ENCODE measurements at regions not wholly inside any gene's neighbourhood (a gene's known extent, or its start where the extent isn't known, plus 50 kb on each side); places are given as distances from the start of the nearest gene placed in this dataset.

DNA sequence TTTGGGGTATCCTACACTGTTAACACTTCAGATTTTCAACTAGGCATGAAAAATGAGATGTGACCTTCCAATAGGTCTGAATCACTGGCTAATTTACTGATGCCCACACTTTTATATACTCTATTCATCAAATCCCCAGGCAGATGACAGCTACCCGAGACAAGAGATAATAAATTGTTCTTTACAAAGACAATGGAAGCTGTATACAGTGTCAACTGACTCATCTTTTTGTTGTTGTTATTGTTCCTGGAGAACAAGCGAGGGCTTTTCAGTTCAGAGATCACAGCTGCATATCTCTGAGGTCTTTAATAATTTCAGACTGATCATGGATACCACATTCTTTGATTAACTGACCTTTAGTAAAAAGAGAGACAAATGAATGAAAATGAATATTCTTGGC lies 228.9 kb downstream of the SDHAF3 start (continued):
- TF ChIP-seq, protein P1, sequence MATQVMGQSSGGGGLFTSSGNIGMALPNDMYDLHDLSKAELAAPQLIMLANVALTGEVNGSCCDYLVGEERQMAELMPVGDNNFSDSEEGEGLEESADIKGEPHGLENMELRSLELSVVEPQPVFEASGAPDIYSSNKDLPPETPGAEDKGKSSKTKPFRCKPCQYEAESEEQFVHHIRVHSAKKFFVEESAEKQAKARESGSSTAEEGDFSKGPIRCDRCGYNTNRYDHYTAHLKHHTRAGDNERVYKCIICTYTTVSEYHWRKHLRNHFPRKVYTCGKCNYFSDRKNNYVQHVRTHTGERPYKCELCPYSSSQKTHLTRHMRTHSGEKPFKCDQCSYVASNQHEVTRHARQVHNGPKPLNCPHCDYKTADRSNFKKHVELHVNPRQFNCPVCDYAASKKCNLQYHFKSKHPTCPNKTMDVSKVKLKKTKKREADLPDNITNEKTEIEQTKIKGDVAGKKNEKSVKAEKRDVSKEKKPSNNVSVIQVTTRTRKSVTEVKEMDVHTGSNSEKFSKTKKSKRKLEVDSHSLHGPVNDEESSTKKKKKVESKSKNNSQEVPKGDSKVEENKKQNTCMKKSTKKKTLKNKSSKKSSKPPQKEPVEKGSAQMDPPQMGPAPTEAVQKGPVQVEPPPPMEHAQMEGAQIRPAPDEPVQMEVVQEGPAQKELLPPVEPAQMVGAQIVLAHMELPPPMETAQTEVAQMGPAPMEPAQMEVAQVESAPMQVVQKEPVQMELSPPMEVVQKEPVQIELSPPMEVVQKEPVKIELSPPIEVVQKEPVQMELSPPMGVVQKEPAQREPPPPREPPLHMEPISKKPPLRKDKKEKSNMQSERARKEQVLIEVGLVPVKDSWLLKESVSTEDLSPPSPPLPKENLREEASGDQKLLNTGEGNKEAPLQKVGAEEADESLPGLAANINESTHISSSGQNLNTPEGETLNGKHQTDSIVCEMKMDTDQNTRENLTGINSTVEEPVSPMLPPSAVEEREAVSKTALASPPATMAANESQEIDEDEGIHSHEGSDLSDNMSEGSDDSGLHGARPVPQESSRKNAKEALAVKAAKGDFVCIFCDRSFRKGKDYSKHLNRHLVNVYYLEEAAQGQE (IDR thresholded peaks at IDR 0.05) = no peak
- TF ChIP-seq GABPA (IDR thresholded peaks at IDR 0.05 in 1 of 2, conservative IDR thresholded peaks at IDR 0.05 in 1 of 2) (no peak), HNF4G (IDR thresholded peaks at IDR 0.05) (no peak), NR2F2 (IDR thresholded peaks at IDR 0.05) (no peak), YY1 (IDR thresholded peaks at IDR 0.05) (no peak), FOXA2 (IDR thresholded peaks at IDR 0.05) (no peak), RAD21 (IDR thresholded peaks at IDR 0.05) (no peak), TAF1 (conservative IDR thresholded peaks at IDR 0.05) (no peak)

DNA sequence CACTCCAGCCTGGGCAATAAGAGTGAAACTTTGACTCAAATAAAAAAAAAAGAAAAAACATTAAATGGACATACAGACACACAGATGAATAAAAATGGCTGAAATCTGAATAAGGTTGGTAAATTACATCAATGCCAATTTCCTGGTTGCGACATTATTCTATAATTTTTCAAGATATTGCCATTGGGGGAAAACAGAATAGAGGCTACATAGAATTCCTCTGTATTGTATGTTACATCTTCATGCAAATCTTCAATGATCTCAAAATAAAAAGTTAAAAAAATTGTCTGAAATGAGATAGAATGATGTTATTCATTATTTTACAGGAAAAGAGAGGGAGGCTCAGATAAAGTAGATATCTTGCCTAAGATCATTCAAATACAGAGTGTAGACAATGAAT lies 234.0 kb downstream of the SDHAF3 start:
- H3K27me3 ChIP-seq (ENCODE audit: control insufficient read depth in 4 of 4, insufficient read depth in 4 of 4, low read length in 3 of 4) = no peaks in the 10 kb centered on the region
- 84% methylated on average over 1 of the region's 1 CpG for WGBS
- no peaks in the 10 kb centered on the region for H3K36me3 ChIP-seq (ENCODE audit: control insufficient read depth in 4 of 4, insufficient read depth in 3 of 4, low read depth in 1 of 4, low read length in 3 of 4)
- no peak for TF ChIP-seq JUND (IDR thresholded peaks at IDR 0.05)
- peaks cover 0 to 12% (median under 1%) of the 10 kb centered on the region in 4 donors for H3K9me3 ChIP-seq (ENCODE audit: control insufficient read depth in 4 of 4, low read length in 3 of 4)
- H3K9ac ChIP-seq (ENCODE audit: low read depth in 1 of 2, low read length in 2 of 2) = no peak overlapping the region
- no peaks in the 10 kb centered on the region for H3K4me1 ChIP-seq (ENCODE audit: control insufficient read depth in 4 of 4, insufficient read depth in 4 of 4, low read length in 3 of 4)
- no peak overlapping the region for H3K27ac ChIP-seq (ENCODE audit: low read depth in 1 of 2, low read length in 2 of 2)
- no peak for DNase-seq (ENCODE audit: low spot score)
- no peak overlapping the region for H3K4me3 ChIP-seq (ENCODE audit: low read depth in 1 of 3, low read length in 3 of 3)

DNA sequence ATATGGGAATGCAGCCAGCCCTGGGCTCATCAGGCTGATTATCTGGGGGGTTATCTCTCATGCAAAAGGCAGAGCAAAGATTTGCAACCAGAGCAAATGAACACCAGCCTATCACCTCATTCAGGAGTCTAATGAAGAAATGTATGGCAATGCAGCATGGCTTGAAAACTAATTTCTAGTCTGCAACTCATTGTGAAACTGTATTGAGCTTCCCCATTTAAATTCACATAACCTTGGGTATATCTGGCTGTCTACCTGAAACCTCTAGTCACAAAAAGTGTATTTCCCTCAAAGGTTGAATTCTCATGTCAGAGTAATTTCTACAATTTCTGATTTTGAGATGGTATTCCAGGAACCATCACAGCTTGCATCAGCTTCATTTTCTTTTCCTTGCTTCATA lies 240.0 kb downstream of the SDHAF3 start:
- no peaks in the 10 kb centered on the region for H3K36me3 ChIP-seq (ENCODE audit: control insufficient read depth in 4 of 4, insufficient read depth in 3 of 4, low read depth in 1 of 4, low read length in 3 of 4)
- no peak overlapping the region for H3K27ac ChIP-seq (ENCODE audit: low read depth in 1 of 2, low read length in 2 of 2)
- H3K4me3 ChIP-seq (ENCODE audit: low read depth in 1 of 3, low read length in 3 of 3) = no peak overlapping the region
- no peaks in the 10 kb centered on the region for H3K4me1 ChIP-seq (ENCODE audit: control insufficient read depth in 4 of 4, insufficient read depth in 4 of 4, low read length in 3 of 4)
- H3K27me3 ChIP-seq (ENCODE audit: control insufficient read depth in 4 of 4, insufficient read depth in 4 of 4, low read length in 3 of 4) = peaks cover 0 to 2% (median 0%) of the 10 kb centered on the region in 4 donors
- H3K9me3 ChIP-seq (ENCODE audit: control insufficient read depth in 4 of 4, low read length in 3 of 4) = no peaks in the 10 kb centered on the region
- TF ChIP-seq YY1 (IDR thresholded peaks at IDR 0.05) = no peak
- TF ChIP-seq, protein P1 (IDR thresholded peaks at IDR 0.05) = no peak
- no peak for TF ChIP-seq SP1 (IDR thresholded peaks at IDR 0.05)
- no peak for TF ChIP-seq GABPA (IDR thresholded peaks at IDR 0.05 in 1 of 2, conservative IDR thresholded peaks at IDR 0.05 in 1 of 2)
- TF ChIP-seq HNF4A (conservative IDR thresholded peaks at IDR 0.05) = no peak
- no peak for TF ChIP-seq NR2F2 (IDR thresholded peaks at IDR 0.05)
- no peak for TF ChIP-seq JUND (IDR thresholded peaks at IDR 0.05)
- TF ChIP-seq, protein P2, sequence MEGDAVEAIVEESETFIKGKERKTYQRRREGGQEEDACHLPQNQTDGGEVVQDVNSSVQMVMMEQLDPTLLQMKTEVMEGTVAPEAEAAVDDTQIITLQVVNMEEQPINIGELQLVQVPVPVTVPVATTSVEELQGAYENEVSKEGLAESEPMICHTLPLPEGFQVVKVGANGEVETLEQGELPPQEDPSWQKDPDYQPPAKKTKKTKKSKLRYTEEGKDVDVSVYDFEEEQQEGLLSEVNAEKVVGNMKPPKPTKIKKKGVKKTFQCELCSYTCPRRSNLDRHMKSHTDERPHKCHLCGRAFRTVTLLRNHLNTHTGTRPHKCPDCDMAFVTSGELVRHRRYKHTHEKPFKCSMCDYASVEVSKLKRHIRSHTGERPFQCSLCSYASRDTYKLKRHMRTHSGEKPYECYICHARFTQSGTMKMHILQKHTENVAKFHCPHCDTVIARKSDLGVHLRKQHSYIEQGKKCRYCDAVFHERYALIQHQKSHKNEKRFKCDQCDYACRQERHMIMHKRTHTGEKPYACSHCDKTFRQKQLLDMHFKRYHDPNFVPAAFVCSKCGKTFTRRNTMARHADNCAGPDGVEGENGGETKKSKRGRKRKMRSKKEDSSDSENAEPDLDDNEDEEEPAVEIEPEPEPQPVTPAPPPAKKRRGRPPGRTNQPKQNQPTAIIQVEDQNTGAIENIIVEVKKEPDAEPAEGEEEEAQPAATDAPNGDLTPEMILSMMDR (IDR thresholded peaks at IDR 0.05; ENCODE audit: low read depth, low read length, missing input control) = no peak
- DNase-seq (ENCODE audit: low spot score) = no peak
- no peak overlapping the region for H3K9ac ChIP-seq (ENCODE audit: low read depth in 1 of 2, low read length in 2 of 2)

Measured in liver (tissue), 8 donors.